ENCODE measurements at regions not wholly inside any gene's neighbourhood (a gene's known extent, or its start where the extent isn't known, plus 50 kb on each side); places are given as distances from the start of the nearest gene placed in this dataset.

DNA sequence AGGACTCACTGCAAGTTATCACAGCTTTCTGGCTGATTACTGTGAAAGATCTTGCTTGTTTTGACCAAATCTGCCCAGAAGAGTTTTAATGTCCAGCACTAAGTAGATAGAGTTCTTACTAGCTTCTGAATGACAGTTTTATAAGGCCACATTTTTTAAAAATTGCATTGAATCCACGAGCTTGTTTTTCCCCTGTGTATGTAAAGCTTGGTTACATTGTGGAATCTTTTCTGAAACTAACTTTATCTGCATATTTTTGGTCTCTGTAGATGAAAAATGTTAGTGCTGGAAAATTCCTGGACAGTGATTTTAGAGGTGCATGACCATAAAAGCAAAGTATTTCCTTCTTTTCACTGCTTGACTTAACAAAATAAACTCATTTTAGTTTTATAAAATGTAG is 650.3 kb upstream of the FAM241A start:
- Histone ChIP-seq H4K20me1 (replicated peaks in 1 of 2; ENCODE audit: control insufficient read depth in 1 of 2, insufficient read depth in 2 of 2, low read length in 2 of 2) (no peaks in the 10 kb centered on the region), H3K18ac (ENCODE audit: extremely low read depth, low read length) (no peak overlapping the region), H2BK120ac (replicated peaks; ENCODE audit: low read depth, low read length) (no peak overlapping the region), H2BK5ac (ENCODE audit: low read depth, low read length) (no peak overlapping the region), H3K4ac (replicated peaks; ENCODE audit: insufficient read length, low read depth, low read length) (no peak overlapping the region), H3K23me2 (ENCODE audit: low read depth, low read length) (no peaks in the 10 kb centered on the region), H3K14ac (ENCODE audit: insufficient read length) (no peak overlapping the region), H3K27me3 (replicated peaks in 1 of 4; ENCODE audit: control insufficient read depth in 3 of 4, extremely low read depth in 1 of 4, insufficient read depth in 3 of 4, low read length in 3 of 4) (no peaks in the 10 kb centered on the region), H4K5ac (ENCODE audit: insufficient read length, low read depth, low read length) (no peak overlapping the region), H3K23ac (ENCODE audit: insufficient read length) (no peak overlapping the region), H3K79me1 (ENCODE audit: low read depth, low read length) (no peaks in the 10 kb centered on the region), H2BK20ac (ENCODE audit: low read length) (no peak overlapping the region), H3K36me3 (ENCODE audit: control insufficient read depth in 2 of 4, insufficient read depth in 4 of 4, low read length in 3 of 4) (no peaks in the 10 kb centered on the region), H2AFZ (ENCODE audit: low read length) (no peak overlapping the region), H3K79me2 (ENCODE audit: control insufficient read depth in 1 of 2, insufficient read depth in 2 of 2, low read length in 2 of 2) (no peaks in the 10 kb centered on the region), H3K9me3 (ENCODE audit: insufficient read depth in 2 of 2, low read depth in 1 of 2, low read length in 1 of 2) (no peaks in the 10 kb centered on the region), H3K4me1 (replicated peaks in 1 of 4; ENCODE audit: control insufficient read depth in 3 of 4, insufficient read depth in 4 of 4, low read length in 3 of 4) (no peaks in the 10 kb centered on the region), H4K8ac (ENCODE audit: extremely low read depth, insufficient read depth, low read length) (no peak overlapping the region), H3K4me3 (ENCODE audit: extremely low read depth in 1 of 4, insufficient read depth in 2 of 4, low read depth in 3 of 4, low read length in 4 of 4) (no peak overlapping the region), H4K91ac (replicated peaks; ENCODE audit: insufficient read length, low read length) (no peak overlapping the region), H2BK12ac (ENCODE audit: low read depth, low read length) (no peak overlapping the region), H3K4me2 (ENCODE audit: insufficient read depth in 1 of 2, low read depth in 2 of 2, low read length in 2 of 2) (no peak overlapping the region), H2BK15ac (ENCODE audit: low read length) (no peak overlapping the region), H3K9ac (replicated peaks in 1 of 4; ENCODE audit: extremely low read depth in 1 of 4, low read depth in 3 of 4, low read length in 3 of 4) (no peak overlapping the region), H2AK5ac (ENCODE audit: low read depth, low read length) (no peak overlapping the region), H3K27ac (ENCODE audit: low read depth, low read length) (no peak overlapping the region), H3K56ac (replicated peaks; ENCODE audit: insufficient read length, low read depth, low read length) (no peak overlapping the region)
- no peak for FAIRE-seq
- TF ChIP-seq, protein P1, sequence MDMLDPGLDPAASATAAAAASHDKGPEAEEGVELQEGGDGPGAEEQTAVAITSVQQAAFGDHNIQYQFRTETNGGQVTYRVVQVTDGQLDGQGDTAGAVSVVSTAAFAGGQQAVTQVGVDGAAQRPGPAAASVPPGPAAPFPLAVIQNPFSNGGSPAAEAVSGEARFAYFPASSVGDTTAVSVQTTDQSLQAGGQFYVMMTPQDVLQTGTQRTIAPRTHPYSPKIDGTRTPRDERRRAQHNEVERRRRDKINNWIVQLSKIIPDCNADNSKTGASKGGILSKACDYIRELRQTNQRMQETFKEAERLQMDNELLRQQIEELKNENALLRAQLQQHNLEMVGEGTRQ (IDR thresholded peaks at IDR 0.05; ENCODE audit: low read length) = no peak
- TF ChIP-seq TCF12 (IDR thresholded peaks at IDR 0.05; ENCODE audit: low read depth, low read length) (no peak), CEBPB (IDR thresholded peaks at IDR 0.05; ENCODE audit: low read depth, low read length) (no peak)
- ChIA-PET CTCF (ENCODE audit: partially characterized antibody) (no interaction called here), POLR2A (ENCODE audit: partially characterized antibody) (no interaction called here)
- 80% methylated on average over 1 of the region's 1 CpG; no CpG with 5 or more reads in 1 of the 2 experiments for WGBS, 2 experiments (ENCODE audit: extremely low coverage in 1 of 2, insufficient coverage in 1 of 2, insufficient read length in 1 of 2, insufficient replicate concordance in 2 of 2, low coverage in 1 of 2, low lambda C conversion rate in 2 of 2, missing lambda C conversion rate in 1 of 2)
- no peak for DNase-seq (ENCODE audit: low read depth in 1 of 2, low spot score in 2 of 2)
